Activated CD4-positive, alpha-beta memory T cell treated with anti-CD3 and anti-CD28 coated beads for 36 hours (primary cell): ENCODE measurements at regions not wholly inside any gene's neighbourhood (a gene's known extent, or its start where the extent isn't known, plus 50 kb on each side); places are given as distances from the start of the nearest gene placed in this dataset.

Source experiments
- CTCF ChIA-PET: fragments of 350-600 bp; sonication (Branson Sonifier 250); formaldehyde crosslinking; loops from one replicate; lab custom pipeline; 2021; ENCODE audit warnings: antibody characterized with exemption, inconsistent platforms; lab: Charles Lee
- POLR2A ChIA-PET: fragments of 350-600 bp; sonication (Branson Sonifier 250); formaldehyde crosslinking; loops from one replicate; lab custom pipeline; 2021; ENCODE audit warnings: antibody characterized with exemption; lab: Charles Lee
- DNase-seq: peaks from one replicate; pipeline ENCODE4 v3.0.0-alpha.2; 2020
- H3K27ac Mint-ChIP-seq: one replicate; pipeline ENCODE4 v1.8.0; 2021; ENCODE audit warnings: mixed read lengths
- H3K27me3 Mint-ChIP-seq: one replicate; pipeline ENCODE4 v1.8.0; 2021; ENCODE audit warnings: mixed read lengths
- H3K36me3 Mint-ChIP-seq: one replicate; pipeline ENCODE4 v1.8.0; 2021; ENCODE audit warnings: mixed read lengths
- H3K4me1 Mint-ChIP-seq: one replicate; pipeline ENCODE4 v1.8.0; 2021; ENCODE audit warnings: low read depth, mixed read lengths
- H3K4me3 Mint-ChIP-seq: one replicate; pipeline ENCODE4 v1.8.0; 2021; ENCODE audit warnings: mild to moderate bottlenecking, mixed read lengths
- H3K9me3 Mint-ChIP-seq: one replicate; pipeline ENCODE4 v1.8.0; 2021; ENCODE audit warnings: mixed read lengths
- intact Hi-C: fragments of 100-400 bp; cut with micrococcal nuclease; formaldehyde crosslinking; loops from one replicate; pipeline ENCODE4 v1.15.1; 2023

- no peak overlapping the region for H3K4me3 Mint-ChIP-seq
- ChIA-PET POLR2A (no interaction called here), CTCF (interaction anchor here (0.9 kb wide), 1 partner anchor 135 kb away, joined by 3 read pairs; no protein-coding TSS in a partner anchor)
- H3K27me3 Mint-ChIP-seq = peaks cover 2% of the 10 kb centered on the region
- DNase-seq = no peak
- no peak overlapping the region for H3K27ac Mint-ChIP-seq
- H3K36me3 Mint-ChIP-seq = no peaks in the 10 kb centered on the region
- intact Hi-C loops = no loop called here
- H3K4me1 Mint-ChIP-seq = no peaks in the 10 kb centered on the region
- H3K9me3 Mint-ChIP-seq = peaks cover 20% of the 10 kb centered on the region
Measured at GRCh38 chr22:49170053-49170452, 657.6 kb downstream of the BRD1 start.

- DNase-seq = no peak
- Mint-ChIP-seq H3K27me3 (peaks cover 1% of the 10 kb centered on the region), H3K27ac (no peak overlapping the region), H3K4me3 (no peak overlapping the region), H3K36me3 (no peaks in the 10 kb centered on the region), H3K4me1 (no peaks in the 10 kb centered on the region), H3K9me3 (peaks cover 20% of the 10 kb centered on the region)
- intact Hi-C loops = no loop called here
- ChIA-PET CTCF (no interaction called here), POLR2A (no interaction called here)
Measured at GRCh38 chr22:49169074-49169744, 658.5 kb downstream of the BRD1 start.

GRCh38 chr22:49168219-49168813 is 659.4 kb downstream of the BRD1 start:
- Mint-ChIP-seq H3K4me3 (no peak overlapping the region), H3K27me3 (peaks cover 1% of the 10 kb centered on the region), H3K36me3 (no peaks in the 10 kb centered on the region), H3K4me1 (no peaks in the 10 kb centered on the region), H3K27ac (no peak overlapping the region), H3K9me3 (peaks cover 20% of the 10 kb centered on the region)
- ChIA-PET POLR2A (no interaction called here), CTCF (no interaction called here)
- no peak for DNase-seq
- intact Hi-C loops = no loop called here

- no peaks in the 10 kb centered on the region for H3K36me3 Mint-ChIP-seq
- peaks cover 11% of the 10 kb centered on the region for H3K9me3 Mint-ChIP-seq
- intact Hi-C loops = no loop called here
- CTCF ChIA-PET = no interaction called here
- POLR2A ChIA-PET = no interaction called here
- no peaks in the 10 kb centered on the region for H3K4me1 Mint-ChIP-seq
- H3K27ac Mint-ChIP-seq = no peak overlapping the region
- H3K4me3 Mint-ChIP-seq = no peak overlapping the region
- DNase-seq = no peak
- peaks cover 1% of the 10 kb centered on the region for H3K27me3 Mint-ChIP-seq
Measured at GRCh38 chr22:49166746-49167145, 660.9 kb downstream of the BRD1 start.

GRCh38 chr22:49166211-49166610 is 661.5 kb downstream of the BRD1 start:
- Mint-ChIP-seq H3K27me3 (peaks cover 1% of the 10 kb centered on the region), H3K4me3 (no peak overlapping the region), H3K4me1 (no peaks in the 10 kb centered on the region), H3K27ac (no peak overlapping the region), H3K9me3 (peaks cover 6% of the 10 kb centered on the region), H3K36me3 (no peaks in the 10 kb centered on the region)
- POLR2A ChIA-PET = no interaction called here
- no peak for DNase-seq
- CTCF ChIA-PET = no interaction called here
- intact Hi-C loops = no loop called here

- H3K36me3 Mint-ChIP-seq = no peaks in the 10 kb centered on the region
- intact Hi-C loops = no loop called here
- ChIA-PET POLR2A (no interaction called here), CTCF (no interaction called here)
- no peak for DNase-seq
- no peaks in the 10 kb centered on the region for H3K9me3 Mint-ChIP-seq
- no peak overlapping the region for H3K27ac Mint-ChIP-seq
- H3K4me1 Mint-ChIP-seq = no peaks in the 10 kb centered on the region
- peaks cover 1% of the 10 kb centered on the region for H3K27me3 Mint-ChIP-seq
- H3K4me3 Mint-ChIP-seq = no peak overlapping the region
Measured at GRCh38 chr22:49164773-49165320, 662.8 kb downstream of the BRD1 start.

- Mint-ChIP-seq H3K36me3 (no peaks in the 10 kb centered on the region), H3K4me1 (no peaks in the 10 kb centered on the region), H3K4me3 (no peak overlapping the region), H3K27me3 (peaks cover 1% of the 10 kb centered on the region), H3K9me3 (no peaks in the 10 kb centered on the region), H3K27ac (no peak overlapping the region)
- intact Hi-C loops = no loop called here
- CTCF ChIA-PET = no interaction called here
- DNase-seq = no peak
- POLR2A ChIA-PET = no interaction called here
Measured at GRCh38 chr22:49163960-49164690, 663.5 kb downstream of the BRD1 start.

GRCh38 chr22:49163258-49163959 is 664.3 kb downstream of the BRD1 start:
- no peaks in the 10 kb centered on the region for H3K4me1 Mint-ChIP-seq
- intact Hi-C loops = no loop called here
- DNase-seq = no peak
- ChIA-PET CTCF (no interaction called here), POLR2A (no interaction called here)
- H3K36me3 Mint-ChIP-seq = no peaks in the 10 kb centered on the region
- H3K27me3 Mint-ChIP-seq = peaks cover 1% of the 10 kb centered on the region
- H3K9me3 Mint-ChIP-seq = no peaks in the 10 kb centered on the region
- no peak overlapping the region for H3K4me3 Mint-ChIP-seq
- H3K27ac Mint-ChIP-seq = no peak overlapping the region

- CTCF ChIA-PET = no interaction called here
- intact Hi-C loops = no loop called here
- Mint-ChIP-seq H3K27ac (no peak overlapping the region), H3K9me3 (no peaks in the 10 kb centered on the region), H3K36me3 (no peaks in the 10 kb centered on the region), H3K27me3 (peaks cover 1% of the 10 kb centered on the region), H3K4me3 (no peak overlapping the region), H3K4me1 (no peaks in the 10 kb centered on the region)
- POLR2A ChIA-PET = no interaction called here
- no peak for DNase-seq
Measured at GRCh38 chr22:49162841-49163240, 664.8 kb downstream of the BRD1 start.

- POLR2A ChIA-PET = no interaction called here
- H3K27ac Mint-ChIP-seq = no peak overlapping the region
- no peak for DNase-seq
- no peaks in the 10 kb centered on the region for H3K4me1 Mint-ChIP-seq
- intact Hi-C loops = no loop called here
- H3K4me3 Mint-ChIP-seq = no peak overlapping the region
- no peaks in the 10 kb centered on the region for H3K9me3 Mint-ChIP-seq
- CTCF ChIA-PET = no interaction called here
- peaks cover 1% of the 10 kb centered on the region for H3K27me3 Mint-ChIP-seq
- no peaks in the 10 kb centered on the region for H3K36me3 Mint-ChIP-seq
Measured at GRCh38 chr22:49161002-49161850, 666.4 kb downstream of the BRD1 start.

- POLR2A ChIA-PET = no interaction called here
Measured at GRCh38 chr22:49160261-49161001, 667.2 kb downstream of the BRD1 start.

More at GRCh38 chr22:49160261-49161001, 667.2 kb downstream of the BRD1 start:
- Mint-ChIP-seq H3K4me3 (no peak overlapping the region), H3K9me3 (no peaks in the 10 kb centered on the region), H3K27me3 (no peaks in the 10 kb centered on the region), H3K4me1 (no peaks in the 10 kb centered on the region), H3K27ac (no peak overlapping the region), H3K36me3 (no peaks in the 10 kb centered on the region)
- CTCF ChIA-PET = no interaction called here
- DNase-seq = no peak
- intact Hi-C loops = no loop called here
